ENCODE measurements at regions not wholly inside any gene's neighbourhood (a gene's known extent, or its start where the extent isn't known, plus 50 kb on each side); places are given as distances from the start of the nearest gene placed in this dataset.

GRCh38 chr1:56390232-56390867 lies 189.0 kb downstream of the PLPP3 start:
- DNase-seq: peak; percentile 47

- DNase-seq: no peak
Measured at GRCh38 chr1:56389813-56390212, 189.6 kb downstream of the PLPP3 start.

- peak; percentile 38 for DNase-seq
Measured at GRCh38 chr1:56387071-56387740, 192.2 kb downstream of the PLPP3 start.

GRCh38 chr1:56385314-56385713 lies 194.0 kb downstream of the PLPP3 start:
- no peak for DNase-seq

- DNase-seq: no peak
Measured at GRCh38 chr1:56382929-56383328, 196.4 kb downstream of the PLPP3 start.

GRCh38 chr1:56380531-56380930 lies 198.8 kb downstream of the PLPP3 start:
- no peak for DNase-seq

GRCh38 chr1:56378341-56379070 lies 200.9 kb downstream of the PLPP3 start:
- no peak for DNase-seq

- DNase-seq: no peak
Measured at GRCh38 chr1:56377431-56377830, 201.9 kb downstream of the PLPP3 start.

GRCh38 chr1:56376188-56376984 lies 203.0 kb downstream of the PLPP3 start:
- peak; percentile 67 for DNase-seq

- peak; percentile 63 for DNase-seq
Measured at GRCh38 chr1:56375326-56375804, 204.0 kb downstream of the PLPP3 start.

GRCh38 chr1:56374026-56374974 lies 205.1 kb downstream of the PLPP3 start:
- DNase-seq: peak; percentile 46

GRCh38 chr1:56370513-56370912 lies 208.8 kb downstream of the PLPP3 start:
- DNase-seq: no peak

GRCh38 chr1:56363007-56363770 lies 216.2 kb downstream of the PLPP3 start:
- DNase-seq: no peak

- no peak for DNase-seq
Measured at GRCh38 chr1:56360021-56360420, 219.3 kb downstream of the PLPP3 start.

- DNase-seq: no peak
Measured at GRCh38 chr1:56359056-56359455, 220.3 kb downstream of the PLPP3 start.

GRCh38 chr1:56357927-56358690 lies 221.3 kb downstream of the PLPP3 start:
- no peak for DNase-seq

- no peak for DNase-seq
Measured at GRCh38 chr1:56356376-56356990, 222.9 kb downstream of the PLPP3 start.

- no peak for DNase-seq
Measured at GRCh38 chr1:56355918-56356317, 223.4 kb downstream of the PLPP3 start.

- no peak for DNase-seq
Measured at GRCh38 chr1:56355422-56355821, 223.9 kb downstream of the PLPP3 start.

GRCh38 chr1:56345831-56346230 lies 233.5 kb downstream of the PLPP3 start:
- no peak for DNase-seq
